ENCODE measurements at regions not wholly inside any gene's neighbourhood (a gene's known extent, or its start where the extent isn't known, plus 50 kb on each side); places are given as distances from the start of the nearest gene placed in this dataset.

GRCh38 chr5:104062621-104063377 is 500.2 kb upstream of the NUDT12 start:
- Histone ChIP-seq H3K27ac (no peak overlapping the region), H3K9me3 (no peaks in the 10 kb centered on the region), H3K4me1 (replicated peaks) (no peaks in the 10 kb centered on the region), H3K4me3 (no peak overlapping the region), H3K27me3 (replicated peaks; ENCODE audit: insufficient read depth) (no peaks in the 10 kb centered on the region), H3K36me3 (no peaks in the 10 kb centered on the region)
- DNase-seq (ENCODE audit: low spot score), result no peak
- WGBS, result 45% methylated on average over 9 of the region's 9 CpGs
- TF ChIP-seq POLR2A (IDR thresholded peaks at IDR 0.05), result no peak
- intact Hi-C loops (cut with DNase I), result no loop called here

DNA sequence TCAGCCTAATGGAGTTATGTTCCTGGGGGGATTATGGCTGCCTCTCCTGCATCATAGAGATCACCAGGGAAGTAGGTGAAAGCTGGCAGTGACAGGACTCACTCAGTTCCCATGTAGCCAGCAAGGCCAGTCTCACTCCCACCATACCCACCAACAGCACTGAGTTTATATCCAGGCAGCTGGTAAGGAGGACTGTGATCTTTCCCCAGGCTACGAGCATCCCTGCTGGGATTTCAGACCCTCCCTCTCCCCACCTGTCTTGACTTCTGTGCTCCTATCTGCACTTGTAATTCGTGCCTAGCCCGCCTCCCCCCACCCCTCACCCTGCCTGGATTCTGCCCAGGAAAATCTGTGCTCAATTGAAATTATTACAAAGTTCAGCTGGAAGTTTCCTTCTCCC is 499.1 kb upstream of the NUDT12 start:
- DNase-seq (ENCODE audit: low spot score), result no peak
- Histone ChIP-seq H3K36me3 (no peaks in the 10 kb centered on the region), H3K4me1 (replicated peaks) (no peaks in the 10 kb centered on the region), H3K27me3 (replicated peaks; ENCODE audit: insufficient read depth) (no peaks in the 10 kb centered on the region), H3K4me3 (no peak overlapping the region), H3K9me3 (no peaks in the 10 kb centered on the region), H3K27ac (no peak overlapping the region)
- intact Hi-C loops (cut with DNase I), result no loop called here
- TF ChIP-seq POLR2AphosphoS5 (IDR thresholded peaks at IDR 0.05), result no peak
- TF ChIP-seq POLR2A (IDR thresholded peaks at IDR 0.05), result no peak
- no peak for TF ChIP-seq CTCF (IDR thresholded peaks at IDR 0.05)
- 67% methylated on average over 3 of the region's 3 CpGs for WGBS

DNA sequence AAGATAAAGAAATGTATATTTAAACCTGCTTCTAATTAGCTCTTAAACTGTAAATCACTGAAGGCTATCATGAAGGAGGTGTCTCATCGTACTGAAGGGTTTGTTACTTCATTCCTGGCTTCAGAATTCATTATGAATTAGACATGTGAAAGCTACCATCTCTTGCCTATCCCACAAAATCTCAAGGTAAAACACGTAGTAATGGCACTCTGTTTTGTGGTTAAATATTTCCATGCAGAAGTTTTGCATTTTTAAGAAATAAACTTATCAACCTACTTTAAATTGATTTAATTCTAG is 490.7 kb upstream of the NUDT12 start:
- Histone ChIP-seq H3K4me3 (no peak overlapping the region), H3K9me3 (no peaks in the 10 kb centered on the region), H3K27ac (no peak overlapping the region), H3K4me1 (replicated peaks) (no peaks in the 10 kb centered on the region), H3K36me3 (no peaks in the 10 kb centered on the region), H3K27me3 (replicated peaks; ENCODE audit: insufficient read depth) (no peaks in the 10 kb centered on the region)
- WGBS, result 3% methylated on average over 2 of the region's 2 CpGs
- TF ChIP-seq POLR2A (IDR thresholded peaks at IDR 0.05) (no peak), CTCF (IDR thresholded peaks at IDR 0.05) (no peak), POLR2AphosphoS5 (IDR thresholded peaks at IDR 0.05) (no peak)
- no peak for DNase-seq (ENCODE audit: low spot score)
- intact Hi-C loops (cut with DNase I), result no loop called here

GRCh38 chr5:104052558-104053352 is 490.2 kb upstream of the NUDT12 start:
- no peak for DNase-seq (ENCODE audit: low spot score)
- no peaks in the 10 kb centered on the region for H3K4me1 ChIP-seq (replicated peaks)
- H3K27ac ChIP-seq, result no peak overlapping the region
- H3K9me3 ChIP-seq, result no peaks in the 10 kb centered on the region
- 87% methylated on average over 7 of the region's 7 CpGs for WGBS
- TF ChIP-seq CTCF (IDR thresholded peaks at IDR 0.05) (no peak), POLR2A (IDR thresholded peaks at IDR 0.05) (no peak), POLR2AphosphoS5 (IDR thresholded peaks at IDR 0.05) (no peak)
- no peaks in the 10 kb centered on the region for H3K27me3 ChIP-seq (replicated peaks; ENCODE audit: insufficient read depth)
- H3K36me3 ChIP-seq, result no peaks in the 10 kb centered on the region
- intact Hi-C loops (cut with DNase I), result no loop called here
- H3K4me3 ChIP-seq, result no peak overlapping the region

GRCh38 chr5:104050436-104050835 is 487.8 kb upstream of the NUDT12 start:
- Histone ChIP-seq H3K9me3 (no peaks in the 10 kb centered on the region), H3K27ac (no peak overlapping the region), H3K36me3 (no peaks in the 10 kb centered on the region), H3K4me3 (no peak overlapping the region), H3K27me3 (replicated peaks; ENCODE audit: insufficient read depth) (no peaks in the 10 kb centered on the region), H3K4me1 (replicated peaks) (no peaks in the 10 kb centered on the region)
- no peak for TF ChIP-seq POLR2AphosphoS5 (IDR thresholded peaks at IDR 0.05)
- no peak for TF ChIP-seq POLR2A (IDR thresholded peaks at IDR 0.05)
- no peak for DNase-seq (ENCODE audit: low spot score)
- intact Hi-C loops (cut with DNase I), result no loop called here

DNA sequence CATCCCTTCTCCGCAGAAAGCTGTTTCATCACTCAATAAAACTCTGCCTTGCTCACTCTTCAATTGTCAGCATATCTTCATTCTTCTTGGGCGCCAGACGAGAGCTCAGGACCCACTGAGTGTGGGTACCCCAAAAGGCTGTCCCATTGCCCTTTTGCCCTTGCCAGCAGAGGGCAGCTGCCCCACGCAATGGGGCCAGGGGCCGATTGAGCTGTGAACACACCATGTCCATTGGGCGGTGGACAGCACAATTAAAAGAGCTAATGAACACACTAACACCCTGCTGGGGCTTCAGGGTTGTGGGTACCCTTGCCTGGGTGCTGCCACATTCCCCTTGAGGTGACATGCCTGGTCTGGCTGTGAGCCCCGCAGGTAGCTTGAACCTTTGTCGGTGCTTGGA is 487.2 kb upstream of the NUDT12 start:
- Histone ChIP-seq H3K9me3 (no peaks in the 10 kb centered on the region), H3K4me3 (no peak overlapping the region), H3K27me3 (replicated peaks; ENCODE audit: insufficient read depth) (no peaks in the 10 kb centered on the region), H3K27ac (no peak overlapping the region), H3K36me3 (no peaks in the 10 kb centered on the region), H3K4me1 (replicated peaks) (no peaks in the 10 kb centered on the region)
- TF ChIP-seq CTCF (IDR thresholded peaks at IDR 0.05) (no peak), POLR2A (IDR thresholded peaks at IDR 0.05) (no peak), POLR2AphosphoS5 (IDR thresholded peaks at IDR 0.05) (no peak)
- WGBS, result 94% methylated on average over 8 of the region's 8 CpGs
- DNase-seq (ENCODE audit: low spot score), result no peak
- intact Hi-C loops (cut with DNase I), result no loop called here
